HG03139 (cell line): ENCODE measurements at regions not wholly inside any gene's neighbourhood (a gene's known extent, or its start where the extent isn't known, plus 50 kb on each side); places are given as distances from the start of the nearest gene placed in this dataset.
"Not testable (repeated sequence)": the region's sequence is repeated elsewhere in the genome, so short reads cannot be mapped to it uniquely, and the experiment has no call there.

Experiments used
- ATAC-seq: cut with Tn5 transposase; IDR thresholded peaks from one replicate; pipeline ENCODE4 v1.9.1; 2021; ENCODE audit not compliant: unreplicated experiment

GRCh38 chr3:20310629-20311028, 124.6 kb upstream of the SGO1 start:
- no peak for ATAC-seq

- no peak for ATAC-seq
Measured at GRCh38 chr3:20307383-20307782, 121.4 kb upstream of the SGO1 start.

- no peak for ATAC-seq
Measured at GRCh38 chr3:20305647-20306046, 119.6 kb upstream of the SGO1 start.

- no peak for ATAC-seq
Measured at GRCh38 chr3:20302766-20303165, 116.8 kb upstream of the SGO1 start.

GRCh38 chr3:20288050-20288449, 102.0 kb upstream of the SGO1 start:
- ATAC-seq: no peak

- ATAC-seq: no peak
Measured at GRCh38 chr3:20280257-20280656, 94.3 kb upstream of the SGO1 start.

GRCh38 chr3:20265977-20266376, 80.0 kb upstream of the SGO1 start:
- ATAC-seq: not testable (repeated sequence)

- no peak for ATAC-seq
Measured at GRCh38 chr3:20264900-20265567, 79.0 kb upstream of the SGO1 start.

GRCh38 chr3:20258371-20258770, 72.4 kb upstream of the SGO1 start:
- no peak for ATAC-seq

GRCh38 chr3:20256144-20256543, 70.1 kb upstream of the SGO1 start:
- no peak for ATAC-seq

- ATAC-seq: no peak
Measured at GRCh38 chr3:20254268-20255117, 68.5 kb upstream of the SGO1 start.

- ATAC-seq: no peak
Measured at GRCh38 chr3:20250786-20251185, 64.8 kb upstream of the SGO1 start.

- no peak for ATAC-seq
Measured at GRCh38 chr3:20250314-20250713, 64.3 kb upstream of the SGO1 start.

- ATAC-seq: peak; percentile 66
Measured at GRCh38 chr3:20246662-20247061, 60.7 kb upstream of the SGO1 start.

GRCh38 chr3:20245781-20246180, 59.8 kb upstream of the SGO1 start:
- no peak for ATAC-seq

GRCh38 chr3:20240154-20240883, 54.3 kb upstream of the SGO1 start:
- no peak for ATAC-seq

- not testable (repeated sequence) for ATAC-seq
Measured at GRCh38 chr3:20238199-20238598, 52.2 kb upstream of the SGO1 start.

- ATAC-seq: no peak
Measured at GRCh38 chr3:20236603-20237002, 50.6 kb upstream of the SGO1 start.
